HG02623 (cell line): ENCODE measurements at regions not wholly inside any gene's neighbourhood (a gene's known extent, or its start where the extent isn't known, plus 50 kb on each side); places are given as distances from the start of the nearest gene placed in this dataset.
"Not testable (repeated sequence)": the region's sequence is repeated elsewhere in the genome, so short reads cannot be mapped to it uniquely, and the experiment has no call there.

Experiments used
- ATAC-seq: cut with Tn5 transposase; IDR thresholded peaks from one replicate; pipeline ENCODE4 v1.9.1; 2021; ENCODE audit warnings: moderate library complexity; ENCODE audit not compliant: unreplicated experiment

GRCh38 chr4:23970201-23970850 is 80.5 kb upstream of the PPARGC1A start:
- no peak for ATAC-seq

DNA sequence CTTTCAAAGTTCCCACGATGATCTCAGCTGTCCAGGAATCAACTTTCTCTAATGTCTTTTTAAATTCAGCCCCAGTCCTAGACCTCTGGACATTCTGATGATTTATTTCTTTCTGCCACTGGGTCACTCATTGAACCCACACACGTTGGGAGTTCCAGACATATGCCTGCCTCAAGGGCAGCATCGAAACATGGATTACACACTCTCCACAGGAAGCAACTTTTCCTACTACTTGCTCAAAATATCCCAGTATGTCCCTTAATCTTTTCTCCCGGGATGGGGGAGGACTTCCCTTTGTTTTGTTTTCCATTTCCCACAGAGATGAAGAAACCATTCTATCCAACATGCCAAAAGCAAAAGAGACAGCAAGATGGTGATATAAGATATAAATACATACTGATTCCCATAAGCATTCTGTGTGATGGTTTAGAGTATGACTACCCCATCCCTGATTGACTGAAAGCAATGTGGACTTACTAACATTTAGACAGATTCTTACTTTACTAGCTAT is 79.8 kb upstream of the PPARGC1A start:
- no peak for ATAC-seq

GRCh38 chr4:23967281-23967680 is 77.4 kb upstream of the PPARGC1A start:
- no peak for ATAC-seq

DNA sequence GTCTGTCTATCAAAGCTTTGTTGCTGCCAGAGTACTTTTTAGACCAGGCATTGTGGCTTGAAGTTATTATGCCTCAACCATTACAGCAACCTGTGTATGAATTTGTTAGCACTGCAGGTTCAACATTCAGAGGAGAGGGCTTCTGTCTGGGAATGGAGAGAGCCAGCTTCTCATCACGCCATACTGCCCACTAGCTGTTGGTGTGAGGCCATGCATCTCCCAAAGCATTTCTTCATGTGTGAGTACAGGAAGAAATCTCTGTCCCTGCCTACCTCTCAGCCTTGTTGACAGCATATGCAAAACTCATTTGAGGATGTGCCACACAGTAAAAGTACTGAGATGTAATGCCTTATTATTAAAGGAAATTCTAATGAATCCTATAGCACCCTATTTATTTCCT is 76.9 kb upstream of the PPARGC1A start:
- no peak for ATAC-seq

DNA sequence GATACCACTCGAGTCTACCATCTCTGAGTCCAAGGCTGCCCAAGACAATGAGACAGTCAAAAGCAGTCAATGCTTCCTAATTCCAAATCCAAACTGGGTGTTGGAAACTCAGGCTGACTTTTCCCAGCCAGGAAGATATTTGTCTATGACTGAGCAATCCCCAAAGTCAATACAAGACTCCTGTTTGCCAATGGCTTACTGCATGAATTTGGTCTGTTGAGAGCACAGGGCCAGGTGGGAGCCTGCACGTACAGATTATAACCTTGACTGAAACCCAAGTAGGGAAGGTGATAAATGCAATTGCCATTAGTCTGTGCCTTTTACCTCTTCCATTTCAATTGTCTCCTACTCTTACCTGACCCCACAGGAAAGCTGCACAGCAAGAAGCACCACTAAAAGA is 72.6 kb upstream of the PPARGC1A start:
- ATAC-seq = no peak

DNA sequence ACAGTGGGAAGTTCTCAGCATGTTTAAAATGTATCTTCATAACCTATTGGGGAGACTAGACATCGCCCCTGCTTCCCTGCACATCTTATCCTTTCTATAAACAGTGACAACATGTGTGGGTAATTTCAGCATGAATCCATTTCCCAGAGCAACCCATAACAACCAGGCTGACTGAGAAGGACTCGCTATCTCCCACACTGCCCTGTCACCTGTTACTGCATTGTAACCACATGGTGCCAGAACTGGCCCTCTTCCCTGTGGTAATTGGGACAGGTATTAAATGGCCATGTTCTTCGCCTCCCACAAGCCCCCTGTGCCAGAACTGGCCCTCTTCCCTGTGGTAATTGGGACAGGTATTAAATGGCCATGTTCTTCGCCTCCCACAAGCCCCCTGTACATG is 71.5 kb upstream of the PPARGC1A start:
- not testable (repeated sequence) for ATAC-seq

- ATAC-seq = no peak
Measured at GRCh38 chr4:23959396-23960148, 69.7 kb upstream of the PPARGC1A start.

DNA sequence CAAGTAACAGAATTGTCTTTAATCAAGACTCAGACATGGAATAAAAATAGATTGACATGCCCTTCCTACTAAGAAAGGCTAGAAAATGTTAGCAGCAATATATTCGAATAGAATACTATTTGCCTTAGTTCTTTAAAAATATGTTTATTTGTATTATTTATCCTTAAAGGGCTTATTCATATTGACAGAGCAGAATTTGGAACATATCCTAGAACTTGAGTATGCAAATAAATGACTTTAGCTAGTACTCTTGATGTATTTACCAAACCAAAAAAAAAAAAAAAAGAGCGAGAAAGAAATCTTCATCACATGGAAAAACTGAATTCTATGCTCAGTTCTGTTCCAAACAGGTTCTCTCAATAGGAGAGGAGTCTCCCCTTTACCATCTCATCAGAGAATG is 68.9 kb upstream of the PPARGC1A start:
- no peak for ATAC-seq

DNA sequence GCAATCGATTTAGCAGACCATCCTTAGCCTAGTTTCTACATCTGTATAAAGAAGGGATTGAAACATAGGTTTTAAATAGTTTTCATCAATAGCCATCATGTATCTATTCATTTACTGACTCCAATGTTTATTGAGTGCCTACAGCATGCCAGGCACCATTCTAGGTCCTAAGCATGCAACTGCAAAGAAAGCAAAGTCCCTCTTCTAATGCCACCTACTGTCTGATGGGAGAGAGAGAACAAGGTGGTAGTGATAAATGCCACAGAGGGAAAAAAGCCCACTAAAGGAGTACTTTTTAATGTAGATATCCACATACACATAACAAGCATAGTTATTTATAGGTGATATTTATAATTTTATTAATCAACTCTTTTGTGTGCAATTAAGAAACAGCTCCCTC is 67.6 kb upstream of the PPARGC1A start:
- no peak for ATAC-seq

DNA sequence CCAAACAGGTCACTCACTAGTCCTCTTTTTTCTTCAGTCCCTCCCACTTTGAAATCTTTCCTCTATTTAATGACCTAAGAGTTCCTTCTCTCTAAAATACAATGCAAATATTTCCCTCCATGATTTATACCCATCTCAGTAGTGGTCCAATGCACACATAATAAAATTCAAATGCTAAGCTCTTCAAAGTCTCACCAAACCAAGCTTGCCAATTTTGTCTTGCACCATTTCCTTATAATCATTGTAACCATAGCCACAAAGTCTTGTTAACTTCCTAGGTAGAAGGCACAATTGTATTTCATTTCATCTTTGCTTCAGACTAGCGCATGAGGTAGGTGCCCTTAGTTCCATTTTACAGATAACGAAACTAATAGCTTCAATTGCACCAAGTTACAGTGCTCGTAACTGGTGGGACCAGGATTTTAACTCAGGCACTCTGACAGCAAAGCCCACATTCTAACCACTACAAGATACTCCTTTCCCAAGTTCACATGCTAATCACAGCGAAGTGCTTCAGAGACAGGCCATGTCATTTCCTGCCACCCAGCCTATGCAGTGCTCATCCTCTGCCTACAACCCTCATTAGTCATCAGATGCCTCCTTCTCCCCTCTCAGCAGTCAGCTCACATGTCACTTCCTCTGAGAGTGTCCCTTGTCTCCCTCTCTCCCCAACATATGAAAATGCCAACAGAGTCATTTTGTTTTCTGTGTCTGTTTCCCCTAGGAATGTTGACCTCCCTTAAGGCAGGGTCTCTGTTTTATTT is 66.9 kb upstream of the PPARGC1A start:
- no peak for ATAC-seq

DNA sequence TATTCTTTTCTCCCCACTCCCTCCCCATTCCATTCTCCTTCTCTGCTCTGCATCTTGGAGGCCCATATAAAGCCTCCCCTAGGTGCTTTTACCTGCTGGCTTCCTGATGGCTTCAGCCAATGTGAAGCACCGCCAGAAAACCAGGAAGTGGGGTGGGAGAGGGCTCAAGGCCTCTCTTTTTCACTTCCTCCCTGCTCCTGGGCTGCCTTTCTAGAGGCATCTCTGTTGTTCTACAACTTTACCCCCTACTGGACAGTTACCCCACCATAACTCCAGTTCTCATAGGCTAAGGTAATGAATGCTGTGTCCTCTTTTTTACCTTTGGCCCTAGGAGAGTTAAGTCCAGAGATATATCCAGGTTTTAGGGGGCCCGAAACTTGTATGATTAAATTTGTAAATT is 62.4 kb upstream of the PPARGC1A start:
- ATAC-seq = no peak

DNA sequence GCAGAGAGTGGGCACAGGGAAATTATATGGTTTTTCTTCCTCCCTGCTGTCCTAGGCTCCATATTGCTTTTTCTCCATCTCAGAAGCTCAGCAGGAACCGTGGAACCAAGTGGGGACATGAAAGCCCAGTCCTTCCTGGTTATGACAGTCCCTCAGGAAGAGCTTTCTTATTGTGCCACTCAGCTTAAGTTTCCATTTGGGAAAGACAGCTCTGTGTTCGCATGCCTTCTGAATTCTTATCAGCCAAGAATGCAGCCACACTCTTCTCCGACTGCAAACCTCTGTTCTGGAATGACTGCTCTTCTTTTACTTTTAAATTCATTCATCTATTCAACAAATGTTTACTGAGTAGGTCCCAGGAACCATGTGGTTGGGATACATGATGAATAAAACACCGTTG is 58.0 kb upstream of the PPARGC1A start:
- no peak for ATAC-seq

DNA sequence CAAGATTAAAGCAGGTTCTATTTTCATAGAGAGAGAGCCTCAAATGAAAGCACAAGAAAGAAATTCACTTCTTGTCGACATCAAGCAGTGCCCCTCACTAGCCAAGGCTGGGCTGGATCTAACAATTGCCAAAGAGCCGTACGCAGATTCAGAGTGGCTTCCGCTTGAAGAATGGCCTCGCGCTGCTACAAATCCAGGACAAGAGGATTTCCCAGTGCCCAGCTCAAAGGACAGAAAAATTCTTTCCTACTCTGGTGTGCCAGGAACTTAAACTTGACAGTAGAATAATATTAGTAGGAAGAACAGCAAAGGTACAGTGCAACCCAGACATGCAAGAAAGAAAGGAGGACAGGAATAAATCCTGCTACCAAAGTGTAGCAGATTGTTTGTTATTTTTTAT is 56.5 kb upstream of the PPARGC1A start:
- no peak for ATAC-seq

DNA sequence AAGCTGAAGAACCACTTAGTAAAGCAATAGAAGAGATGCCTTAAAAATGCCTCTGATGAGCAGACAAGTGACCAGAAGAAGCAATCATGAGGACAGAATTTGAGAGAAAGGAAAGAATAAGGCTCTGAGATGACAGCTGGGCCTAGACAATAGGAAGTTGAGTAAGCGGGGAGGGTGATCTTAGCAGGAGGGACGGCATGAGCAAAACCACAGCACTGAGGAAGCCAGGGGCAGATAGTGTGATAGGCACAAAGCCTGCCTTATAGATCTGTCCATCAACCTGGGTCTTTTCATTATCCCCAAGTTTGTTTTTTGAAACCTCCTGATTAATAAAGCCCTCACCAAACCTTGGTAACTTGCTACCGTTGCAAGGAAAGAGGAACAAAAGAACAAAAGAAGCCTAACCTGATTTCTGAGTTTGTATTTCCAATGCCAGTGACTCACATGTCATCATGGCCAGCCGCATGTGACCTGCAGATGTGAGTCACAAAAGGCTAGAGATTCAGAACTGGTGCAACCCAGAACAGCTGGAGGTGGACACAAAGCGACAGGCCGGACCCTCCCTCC is 55.7 kb upstream of the PPARGC1A start:
- ATAC-seq = no peak

GRCh38 chr4:23944556-23944955 is 54.7 kb upstream of the PPARGC1A start:
- not testable (repeated sequence) for ATAC-seq

GRCh38 chr4:23943478-23943877 is 53.6 kb upstream of the PPARGC1A start:
- no peak for ATAC-seq

- ATAC-seq = no peak
Measured at GRCh38 chr4:23942471-23942870, 52.6 kb upstream of the PPARGC1A start.
